ENCODE measurements at regions not wholly inside any gene's neighbourhood (a gene's known extent, or its start where the extent isn't known, plus 50 kb on each side); places are given as distances from the start of the nearest gene placed in this dataset.

GRCh38 chr1:55338448-55338820, 123.3 kb upstream of the USP24 start:
- H3K9me3 ChIP-seq (replicated peaks; ENCODE audit: control insufficient read depth, low read depth, low read length), result peaks cover 4% of the 10 kb centered on the region
- peaks cover 4% of the 10 kb centered on the region for H3K4me1 ChIP-seq (ENCODE audit: control insufficient read depth, insufficient read depth, low read length)
- H3K27ac ChIP-seq (ENCODE audit: low read length), result no peak overlapping the region
- no peak overlapping the region for H3K4me3 ChIP-seq (ENCODE audit: low read length)
- no CpG with 5 or more reads among the region's 3 CpGs for WGBS (ENCODE audit: insufficient coverage)
- no peak for DNase-seq
- H3K36me3 ChIP-seq (ENCODE audit: control insufficient read depth, insufficient read depth, low read length), result no peaks in the 10 kb centered on the region
- no peaks in the 10 kb centered on the region for H3K27me3 ChIP-seq (ENCODE audit: control insufficient read depth, insufficient read depth, low read length)

DNA sequence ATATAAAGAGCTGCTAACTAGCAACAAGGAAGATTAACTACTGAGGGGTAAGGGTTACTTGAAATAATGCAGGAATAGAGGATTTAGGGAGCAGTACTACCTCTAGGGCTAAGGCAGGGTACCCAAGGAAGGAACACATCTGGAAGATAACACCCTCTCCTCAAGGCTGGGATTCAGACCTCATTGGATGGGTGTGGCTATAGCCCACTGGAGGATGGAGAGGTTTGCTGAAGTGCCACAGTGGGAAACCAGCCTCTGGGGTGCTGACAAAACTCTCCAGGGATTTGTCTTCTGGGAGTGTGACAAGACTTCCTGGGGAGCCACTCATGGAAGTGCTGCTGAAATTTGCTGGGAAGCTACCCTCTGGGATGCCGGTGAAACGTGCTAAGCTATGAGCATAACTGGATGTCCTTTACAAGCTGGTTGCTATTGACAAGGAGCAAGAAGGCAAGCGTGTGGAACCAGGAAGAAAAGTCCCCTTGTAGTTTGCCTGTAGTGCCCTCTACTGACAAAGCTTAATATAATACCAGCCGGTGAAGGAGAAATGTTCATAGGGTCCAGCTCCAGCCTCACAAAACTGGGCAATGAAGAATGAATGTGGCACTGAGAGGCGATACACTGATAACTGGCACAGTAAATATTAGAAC, 122.8 kb upstream of the USP24 start:
- WGBS (ENCODE audit: insufficient coverage), result 57% methylated on average over 3 of the region's 5 CpGs
- DNase-seq, result peak; percentile 50
- peaks cover 8% of the 10 kb centered on the region for H3K4me1 ChIP-seq (ENCODE audit: control insufficient read depth, insufficient read depth, low read length)

DNA sequence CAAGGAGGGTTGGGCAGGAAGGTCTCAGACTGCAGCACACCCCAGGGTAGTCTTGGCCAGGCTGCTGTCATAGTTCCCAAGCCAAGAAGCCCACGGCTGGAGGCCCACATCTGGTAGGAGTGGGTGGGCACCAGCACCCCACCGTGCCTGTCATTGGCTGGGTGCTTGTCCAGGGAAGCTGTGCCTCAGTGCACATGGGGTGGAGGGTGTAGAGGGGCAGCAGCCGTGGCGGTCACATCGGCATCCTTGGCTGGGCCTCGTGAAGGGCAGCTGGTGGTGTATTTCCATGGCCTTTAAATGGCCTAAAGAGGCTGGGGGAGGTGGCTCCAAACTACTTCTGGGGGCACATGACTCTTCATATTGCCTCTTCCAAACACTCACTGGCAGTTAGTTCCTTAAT, 119.6 kb upstream of the USP24 start:
- peaks cover 19% of the 10 kb centered on the region for H3K4me1 ChIP-seq (ENCODE audit: control insufficient read depth, insufficient read depth, low read length)
- peaks cover 4% of the 10 kb centered on the region for H3K9me3 ChIP-seq (replicated peaks; ENCODE audit: control insufficient read depth, low read depth, low read length)
- WGBS (ENCODE audit: insufficient coverage), result 95% methylated on average over 6 of the region's 6 CpGs
- H3K36me3 ChIP-seq (ENCODE audit: control insufficient read depth, insufficient read depth, low read length), result no peaks in the 10 kb centered on the region
- no peak overlapping the region for H3K27ac ChIP-seq (ENCODE audit: low read length)
- DNase-seq, result no peak
- no peak overlapping the region for H3K4me3 ChIP-seq (ENCODE audit: low read length)
- no peaks in the 10 kb centered on the region for H3K27me3 ChIP-seq (ENCODE audit: control insufficient read depth, insufficient read depth, low read length)

More for the DNA sequence above, 122.8 kb upstream of the USP24 start:
- no peak overlapping the region for H3K4me3 ChIP-seq (ENCODE audit: low read length)
- H3K27ac ChIP-seq (ENCODE audit: low read length), result no peak overlapping the region
- H3K36me3 ChIP-seq (ENCODE audit: control insufficient read depth, insufficient read depth, low read length), result no peaks in the 10 kb centered on the region
- H3K27me3 ChIP-seq (ENCODE audit: control insufficient read depth, insufficient read depth, low read length), result no peaks in the 10 kb centered on the region
- peaks cover 4% of the 10 kb centered on the region for H3K9me3 ChIP-seq (replicated peaks; ENCODE audit: control insufficient read depth, low read depth, low read length)

GRCh38 chr1:55334160-55334559, 119.0 kb upstream of the USP24 start:
- no peak overlapping the region for H3K27ac ChIP-seq (ENCODE audit: low read length)
- DNase-seq, result no peak
- H3K4me3 ChIP-seq (ENCODE audit: low read length), result no peak overlapping the region
- no peaks in the 10 kb centered on the region for H3K36me3 ChIP-seq (ENCODE audit: control insufficient read depth, insufficient read depth, low read length)
- peaks cover 4% of the 10 kb centered on the region for H3K9me3 ChIP-seq (replicated peaks; ENCODE audit: control insufficient read depth, low read depth, low read length)
- no peaks in the 10 kb centered on the region for H3K27me3 ChIP-seq (ENCODE audit: control insufficient read depth, insufficient read depth, low read length)
- 53% methylated on average over 3 of the region's 3 CpGs for WGBS (ENCODE audit: insufficient coverage)
- H3K4me1 ChIP-seq (ENCODE audit: control insufficient read depth, insufficient read depth, low read length), result peaks cover 23% of the 10 kb centered on the region

- no peaks in the 10 kb centered on the region for H3K27me3 ChIP-seq (ENCODE audit: control insufficient read depth, insufficient read depth, low read length)
- no peak overlapping the region for H3K4me3 ChIP-seq (ENCODE audit: low read length)
- H3K36me3 ChIP-seq (ENCODE audit: control insufficient read depth, insufficient read depth, low read length), result no peaks in the 10 kb centered on the region
- 79% methylated on average over 5 of the region's 5 CpGs for WGBS (ENCODE audit: insufficient coverage)
- peaks cover 30% of the 10 kb centered on the region for H3K4me1 ChIP-seq (ENCODE audit: control insufficient read depth, insufficient read depth, low read length)
- H3K27ac ChIP-seq (ENCODE audit: low read length), result peak overlapping the region; percentile 62
- DNase-seq, result no peak
- H3K9me3 ChIP-seq (replicated peaks; ENCODE audit: control insufficient read depth, low read depth, low read length), result peaks cover 4% of the 10 kb centered on the region
These were observed 118.3 kb upstream of the USP24 start for GRCh38 chr1:55333461-55333860.

DNA sequence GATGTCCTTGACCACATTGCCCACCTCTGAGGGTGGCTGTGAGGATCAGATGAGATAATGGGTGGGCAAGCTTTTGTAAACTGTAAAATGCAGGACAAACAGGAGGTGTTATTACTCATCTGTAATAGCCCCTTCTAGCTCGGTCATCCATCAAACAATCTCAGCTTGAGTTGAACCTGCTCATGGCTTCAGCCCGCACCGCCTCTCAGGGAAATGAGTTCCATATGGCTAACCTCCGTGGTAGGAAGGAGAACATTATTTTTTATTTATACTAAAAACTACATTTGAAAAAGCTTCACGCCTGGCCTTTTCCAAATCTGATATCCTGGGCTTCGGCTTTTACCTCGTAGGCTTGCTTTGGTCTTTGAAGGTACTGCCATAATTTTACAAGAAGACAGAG, 116.2 kb upstream of the USP24 start:
- Histone ChIP-seq H3K27me3 (ENCODE audit: control insufficient read depth, insufficient read depth, low read length) (no peaks in the 10 kb centered on the region), H3K36me3 (ENCODE audit: control insufficient read depth, insufficient read depth, low read length) (no peaks in the 10 kb centered on the region), H3K4me1 (ENCODE audit: control insufficient read depth, insufficient read depth, low read length) (peaks cover 31% of the 10 kb centered on the region), H3K27ac (ENCODE audit: low read length) (peak overlapping the region; percentile 65), H3K4me3 (ENCODE audit: low read length) (no peak overlapping the region), H3K9me3 (replicated peaks; ENCODE audit: control insufficient read depth, low read depth, low read length) (no peaks in the 10 kb centered on the region)
- no CpG with 5 or more reads among the region's 7 CpGs for WGBS (ENCODE audit: insufficient coverage)
- peak; percentile 70 for DNase-seq

GRCh38 chr1:55329808-55330432, 114.8 kb upstream of the USP24 start:
- Histone ChIP-seq H3K27ac (ENCODE audit: low read length) (peak overlapping the region; percentile 87), H3K4me1 (ENCODE audit: control insufficient read depth, insufficient read depth, low read length) (peaks cover 31% of the 10 kb centered on the region), H3K4me3 (ENCODE audit: low read length) (no peak overlapping the region), H3K36me3 (ENCODE audit: control insufficient read depth, insufficient read depth, low read length) (no peaks in the 10 kb centered on the region), H3K27me3 (ENCODE audit: control insufficient read depth, insufficient read depth, low read length) (no peaks in the 10 kb centered on the region), H3K9me3 (replicated peaks; ENCODE audit: control insufficient read depth, low read depth, low read length) (no peaks in the 10 kb centered on the region)
- no CpG with 5 or more reads among the region's 4 CpGs for WGBS (ENCODE audit: insufficient coverage)
- DNase-seq, result peak; percentile 94

GRCh38 chr1:55329091-55329490, 113.9 kb upstream of the USP24 start:
- DNase-seq, result peak; percentile 95
- 40% methylated on average over 1 of the region's 5 CpGs for WGBS (ENCODE audit: insufficient coverage)
- peak overlapping the region; percentile 87 for H3K27ac ChIP-seq (ENCODE audit: low read length)
- no peaks in the 10 kb centered on the region for H3K36me3 ChIP-seq (ENCODE audit: control insufficient read depth, insufficient read depth, low read length)
- no peaks in the 10 kb centered on the region for H3K27me3 ChIP-seq (ENCODE audit: control insufficient read depth, insufficient read depth, low read length)
- no peaks in the 10 kb centered on the region for H3K9me3 ChIP-seq (replicated peaks; ENCODE audit: control insufficient read depth, low read depth, low read length)
- H3K4me1 ChIP-seq (ENCODE audit: control insufficient read depth, insufficient read depth, low read length), result peaks cover 29% of the 10 kb centered on the region
- H3K4me3 ChIP-seq (ENCODE audit: low read length), result no peak overlapping the region

GRCh38 chr1:55326496-55327243, 111.5 kb upstream of the USP24 start:
- no peaks in the 10 kb centered on the region for H3K9me3 ChIP-seq (replicated peaks; ENCODE audit: control insufficient read depth, low read depth, low read length)
- no peak overlapping the region for H3K27ac ChIP-seq (ENCODE audit: low read length)
- no peaks in the 10 kb centered on the region for H3K36me3 ChIP-seq (ENCODE audit: control insufficient read depth, insufficient read depth, low read length)
- DNase-seq, result no peak
- WGBS (ENCODE audit: insufficient coverage), result 49% methylated on average over 4 of the region's 14 CpGs
- H3K27me3 ChIP-seq (ENCODE audit: control insufficient read depth, insufficient read depth, low read length), result no peaks in the 10 kb centered on the region
- no peak overlapping the region for H3K4me3 ChIP-seq (ENCODE audit: low read length)
- peaks cover 24% of the 10 kb centered on the region for H3K4me1 ChIP-seq (ENCODE audit: control insufficient read depth, insufficient read depth, low read length)

DNA sequence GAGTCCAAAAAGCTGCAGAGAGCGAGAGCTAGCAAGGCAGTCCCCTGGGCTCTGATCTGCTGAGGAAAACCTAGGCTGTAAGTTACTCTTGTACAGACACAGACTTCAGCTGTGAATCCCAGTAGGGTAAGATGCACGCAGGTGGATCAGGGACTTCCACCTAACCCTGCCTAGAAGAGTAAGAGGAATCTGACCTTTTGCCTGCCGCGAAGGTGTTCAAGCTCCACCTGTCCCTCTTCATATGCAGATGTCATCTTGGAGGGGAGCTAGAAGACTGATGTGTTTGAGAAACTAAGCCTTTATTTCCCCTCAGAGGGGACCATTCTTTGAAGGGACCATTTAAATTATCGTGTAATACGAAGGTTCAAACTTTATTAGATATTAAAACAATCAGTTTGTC, 108.6 kb upstream of the USP24 start:
- H3K27ac ChIP-seq (ENCODE audit: low read length), result no peak overlapping the region
- no peak overlapping the region for H3K4me3 ChIP-seq (ENCODE audit: low read length)
- no peak for DNase-seq
- H3K4me1 ChIP-seq (ENCODE audit: control insufficient read depth, insufficient read depth, low read length), result peaks cover 4% of the 10 kb centered on the region
- no peaks in the 10 kb centered on the region for H3K9me3 ChIP-seq (replicated peaks; ENCODE audit: control insufficient read depth, low read depth, low read length)
- 82% methylated on average over 2 of the region's 6 CpGs for WGBS (ENCODE audit: insufficient coverage)
- H3K36me3 ChIP-seq (ENCODE audit: control insufficient read depth, insufficient read depth, low read length), result no peaks in the 10 kb centered on the region
- H3K27me3 ChIP-seq (ENCODE audit: control insufficient read depth, insufficient read depth, low read length), result no peaks in the 10 kb centered on the region
